WI38 (cell line): ENCODE measurements at regions not wholly inside any gene's neighbourhood (a gene's known extent, or its start where the extent isn't known, plus 50 kb on each side); places are given as distances from the start of the nearest gene placed in this dataset.

Experiments used
- H3K4me3 ChIP-seq: 2 replicates; pipeline ENCODE4 v1.5.1; 2011; ENCODE audit warnings: low read depth, mild to moderate bottlenecking, control low read depth, low read length
- CTCF ChIP-seq: IDR thresholded peaks from 2 replicates; pipeline ENCODE4 v1.5.1; 2012; ENCODE audit warnings: low read depth, mild to moderate bottlenecking, control low read depth, low read length

GRCh38 chr10:44662051-44662450 is 249.1 kb upstream of the TMEM72 start:
- no peak overlapping the region for H3K4me3 ChIP-seq

GRCh38 chr10:44668336-44668735 is 242.8 kb upstream of the TMEM72 start:
- no peak for TF ChIP-seq CTCF
- H3K4me3 ChIP-seq: no peak overlapping the region

More at GRCh38 chr10:44662051-44662450, 249.1 kb upstream of the TMEM72 start:
- no peak for TF ChIP-seq CTCF

- no peak overlapping the region for H3K4me3 ChIP-seq
- TF ChIP-seq CTCF: no peak
Measured at GRCh38 chr10:44671319-44671718, 239.8 kb upstream of the TMEM72 start.

- no peak for TF ChIP-seq CTCF
Measured at GRCh38 chr10:44673245-44673983, 237.7 kb upstream of the TMEM72 start.

GRCh38 chr10:44674536-44675386 is 236.4 kb upstream of the TMEM72 start:
- TF ChIP-seq CTCF: no peak
- H3K4me3 ChIP-seq: no peak overlapping the region

More at GRCh38 chr10:44673245-44673983, 237.7 kb upstream of the TMEM72 start:
- H3K4me3 ChIP-seq: no peak overlapping the region

GRCh38 chr10:44675387-44675874 is 235.7 kb upstream of the TMEM72 start:
- no peak for TF ChIP-seq CTCF
- H3K4me3 ChIP-seq: no peak overlapping the region

- TF ChIP-seq CTCF: no peak
- H3K4me3 ChIP-seq: no peak overlapping the region
Measured at GRCh38 chr10:44680764-44681163, 230.4 kb upstream of the TMEM72 start.
